Prostate gland (tissue), 2 donors: ENCODE measurements at regions not wholly inside any gene's neighbourhood (a gene's known extent, or its start where the extent isn't known, plus 50 kb on each side); places are given as distances from the start of the nearest gene placed in this dataset.

ENCODE experiments used
- DNase-seq: peaks from one replicate; pipeline ENCODE4 v3.0.0-alpha.2; 2019; ENCODE audit warnings: low spot score
- H3K27ac ChIP-seq, 2 donors: fragments of 200-600 bp; sonication (generic); 2 replicates each; pipeline ENCODE4 v1.5.1; 2017 to 2019
- H3K27me3 ChIP-seq: fragments of 200-600 bp; sonication (generic); replicated peaks from 2 replicates; pipeline ENCODE4 v1.5.1; 2019; ENCODE audit not compliant: insufficient read depth
- H3K36me3 ChIP-seq, 2 donors: fragments of 200-600 bp; sonication (generic); 1 replicate in 1 of 2; 2 replicates in 1 of 2; pipeline versions ENCODE4 v1.5.1 to v1.8.1; 2017 to 2019
- H3K4me1 ChIP-seq: fragments of 200-600 bp; sonication (generic); replicated peaks from 2 replicates; pipeline ENCODE4 v1.5.1; 2019
- H3K4me3 ChIP-seq, 2 donors: fragments of 200-600 bp; sonication (generic); 2 replicates each; pipeline ENCODE4 v1.5.1; 2017 to 2019
- H3K9me3 ChIP-seq: fragments of 200-600 bp; sonication (generic); 2 replicates; pipeline ENCODE4 v1.5.1; 2017
- CTCF ChIP-seq, 4 experiments: fragments of 200-600 bp in 2 of 4; fragments of 450-650 bp in 2 of 4; sonication (generic) in 2 of 4; IDR thresholded peaks; 1 replicate in 3 of 4; 2 replicates in 1 of 4; pipeline ENCODE4 v1.5.1; 2016 to 2019; ENCODE audit warnings: antibody characterized with exemption in 4 of 4, mild to moderate bottlenecking in 2 of 4, moderate library complexity in 2 of 4
- POLR2A ChIP-seq: fragments of 450-650 bp; IDR thresholded peaks from one replicate; pipeline ENCODE4 v1.6.1; 2016; ENCODE audit warnings: antibody characterized with exemption, mild to moderate bottlenecking
- POLR2AphosphoS5 ChIP-seq: sonication (generic); formaldehyde crosslinking; IDR thresholded peaks from one replicate; pipeline ENCODE4 v1.6.1; 2017; ENCODE audit warnings: antibody characterized with exemption
- WGBS: methylation state at CpG from one replicate; pipeline ENCODE4 v1.1.5; 2018; 5-methylcytosine and 5-hydroxymethylcytosine counted together
- intact Hi-C: fragments of 100-400 bp; cut with DNase I; formaldehyde crosslinking; loops from one replicate; pipeline ENCODE4 v1.14.2; 2022

GRCh38 chr21:31484219-31484618, 140.2 kb upstream of the TIAM1 start:
- no peak for DNase-seq
- Histone ChIP-seq H3K36me3 (no peaks in the 10 kb centered on the region), H3K9me3 (no peaks in the 10 kb centered on the region), H3K4me1 (no peaks in the 10 kb centered on the region), H3K27me3 (no peaks in the 10 kb centered on the region), H3K27ac (no peak overlapping the region), H3K4me3 (no peak overlapping the region)
- intact Hi-C loops, result no loop called here
- TF ChIP-seq POLR2AphosphoS5 (no peak), POLR2A (no peak), CTCF (IDR thresholded peaks at IDR 0.05) (no peak)
- WGBS, result 82% methylated on average over 5 of the region's 5 CpGs

- Histone ChIP-seq H3K27me3 (no peaks in the 10 kb centered on the region), H3K4me3 (no peak overlapping the region), H3K36me3 (no peaks in the 10 kb centered on the region), H3K9me3 (no peaks in the 10 kb centered on the region), H3K4me1 (no peaks in the 10 kb centered on the region), H3K27ac (no peak overlapping the region)
- no peak for DNase-seq
- TF ChIP-seq CTCF (IDR thresholded peaks at IDR 0.05) (no peak), POLR2AphosphoS5 (no peak), POLR2A (no peak)
- intact Hi-C loops, result no loop called here
- 53% methylated on average over 4 of the region's 4 CpGs for WGBS
Measured at GRCh38 chr21:31483146-31483545, 139.1 kb upstream of the TIAM1 start.

GRCh38 chr21:31482460-31482859, 138.4 kb upstream of the TIAM1 start:
- H3K4me3 ChIP-seq, result no peak overlapping the region
- no peaks in the 10 kb centered on the region for H3K9me3 ChIP-seq
- H3K4me1 ChIP-seq, result no peaks in the 10 kb centered on the region
- no peak overlapping the region for H3K27ac ChIP-seq
- 96% methylated on average over 5 of the region's 5 CpGs for WGBS
- no peaks in the 10 kb centered on the region for H3K36me3 ChIP-seq
- DNase-seq, result no peak
- intact Hi-C loops, result no loop called here
- TF ChIP-seq CTCF (IDR thresholded peaks at IDR 0.05) (no peak), POLR2AphosphoS5 (no peak), POLR2A (no peak)
- no peaks in the 10 kb centered on the region for H3K27me3 ChIP-seq

- Histone ChIP-seq H3K4me3 (no peak overlapping the region), H3K9me3 (no peaks in the 10 kb centered on the region), H3K27me3 (no peaks in the 10 kb centered on the region), H3K36me3 (no peaks in the 10 kb centered on the region), H3K4me1 (no peaks in the 10 kb centered on the region), H3K27ac (no peak overlapping the region)
- WGBS, result 86% methylated on average over 1 of the region's 1 CpG
- TF ChIP-seq CTCF (IDR thresholded peaks at IDR 0.05), result no peak
- TF ChIP-seq POLR2AphosphoS5, result no peak
- no peak for DNase-seq
- intact Hi-C loops, result no loop called here
Measured at GRCh38 chr21:31480228-31480627, 136.2 kb upstream of the TIAM1 start.

DNA sequence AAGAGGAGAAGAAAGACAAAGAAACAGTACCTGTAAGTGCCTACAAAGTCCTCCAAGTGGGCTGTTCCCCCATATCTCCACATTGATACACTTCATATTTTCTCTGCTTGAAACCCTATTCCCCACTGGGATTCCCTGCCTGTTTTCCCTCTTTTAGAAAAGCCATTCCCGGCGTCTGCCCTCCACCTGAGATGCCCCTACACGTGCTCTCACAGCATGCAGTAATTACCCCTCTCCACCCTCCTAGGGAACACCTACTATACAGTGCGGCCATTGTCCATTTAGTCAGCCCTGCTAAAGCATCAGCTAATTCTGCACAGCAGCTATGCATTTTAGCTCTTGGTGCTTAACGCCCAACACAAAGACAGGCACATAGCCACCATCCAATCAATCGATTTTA, 135.7 kb upstream of the TIAM1 start:
- H3K36me3 ChIP-seq, result no peaks in the 10 kb centered on the region
- no peaks in the 10 kb centered on the region for H3K9me3 ChIP-seq
- H3K27me3 ChIP-seq, result no peaks in the 10 kb centered on the region
- no peak for DNase-seq
- H3K27ac ChIP-seq, result no peak overlapping the region
- no peaks in the 10 kb centered on the region for H3K4me1 ChIP-seq
- intact Hi-C loops, result no loop called here
- no peak overlapping the region for H3K4me3 ChIP-seq
- WGBS, result 88% methylated on average over 6 of the region's 6 CpGs
- TF ChIP-seq POLR2A (no peak), CTCF (IDR thresholded peaks at IDR 0.05) (no peak)
